ENCODE measurements at regions not wholly inside any gene's neighbourhood (a gene's known extent, or its start where the extent isn't known, plus 50 kb on each side); places are given as distances from the start of the nearest gene placed in this dataset.

GRCh38 chr5:105982526-105982925 lies 1688.2 kb downstream of the EFNA5 start:
- in situ Hi-C loops (cut with HindIII; ENCODE audit: low pct_unique_long_range_greater_than_20kb, low sequenced_read_pairs), result no loop called here
- DNase-seq (ENCODE audit: low read depth), result no peak

- DNase-seq (ENCODE audit: low read depth), result no peak
- in situ Hi-C loops (cut with HindIII; ENCODE audit: low pct_unique_long_range_greater_than_20kb, low sequenced_read_pairs), result no loop called here
Observed at GRCh38 chr5:105978011-105978410, 1692.7 kb downstream of the EFNA5 start.

GRCh38 chr5:105977163-105977562 lies 1693.6 kb downstream of the EFNA5 start:
- in situ Hi-C loops (cut with HindIII; ENCODE audit: low pct_unique_long_range_greater_than_20kb, low sequenced_read_pairs), result no loop called here
- no peak for DNase-seq (ENCODE audit: low read depth)

- DNase-seq (ENCODE audit: low read depth), result no peak
- in situ Hi-C loops (cut with HindIII; ENCODE audit: low pct_unique_long_range_greater_than_20kb, low sequenced_read_pairs), result no loop called here
Observed at GRCh38 chr5:105970919-105971318, 1699.8 kb downstream of the EFNA5 start.

GRCh38 chr5:105968981-105969380 lies 1701.8 kb downstream of the EFNA5 start:
- in situ Hi-C loops (cut with HindIII; ENCODE audit: low pct_unique_long_range_greater_than_20kb, low sequenced_read_pairs), result no loop called here
- DNase-seq (ENCODE audit: low read depth), result no peak

GRCh38 chr5:105963696-105964255 lies 1707.0 kb downstream of the EFNA5 start:
- in situ Hi-C loops (cut with HindIII; ENCODE audit: low pct_unique_long_range_greater_than_20kb, low sequenced_read_pairs), result no loop called here

GRCh38 chr5:105961572-105961971 lies 1709.2 kb downstream of the EFNA5 start:
- DNase-seq (ENCODE audit: low read depth), result no peak
- in situ Hi-C loops (cut with HindIII; ENCODE audit: low pct_unique_long_range_greater_than_20kb, low sequenced_read_pairs), result no loop called here

More at GRCh38 chr5:105963696-105964255, 1707.0 kb downstream of the EFNA5 start:
- no peak for DNase-seq (ENCODE audit: low read depth)

GRCh38 chr5:105956456-105957196 lies 1714.1 kb downstream of the EFNA5 start:
- in situ Hi-C loops (cut with HindIII; ENCODE audit: low pct_unique_long_range_greater_than_20kb, low sequenced_read_pairs), result no loop called here
- peak; percentile 1 for DNase-seq (ENCODE audit: low read depth)

- in situ Hi-C loops (cut with HindIII; ENCODE audit: low pct_unique_long_range_greater_than_20kb, low sequenced_read_pairs), result no loop called here
- DNase-seq (ENCODE audit: low read depth), result no peak
Observed at GRCh38 chr5:105954341-105954740, 1716.4 kb downstream of the EFNA5 start.

GRCh38 chr5:105953616-105954015 lies 1717.1 kb downstream of the EFNA5 start:
- no peak for DNase-seq (ENCODE audit: low read depth)
- in situ Hi-C loops (cut with HindIII; ENCODE audit: low pct_unique_long_range_greater_than_20kb, low sequenced_read_pairs), result no loop called here

GRCh38 chr5:105952875-105953274 lies 1717.9 kb downstream of the EFNA5 start:
- in situ Hi-C loops (cut with HindIII; ENCODE audit: low pct_unique_long_range_greater_than_20kb, low sequenced_read_pairs), result no loop called here

GRCh38 chr5:105947461-105947860 lies 1723.3 kb downstream of the EFNA5 start:
- no peak for DNase-seq (ENCODE audit: low read depth)
- in situ Hi-C loops (cut with HindIII; ENCODE audit: low pct_unique_long_range_greater_than_20kb, low sequenced_read_pairs), result no loop called here

More at GRCh38 chr5:105952875-105953274, 1717.9 kb downstream of the EFNA5 start:
- DNase-seq (ENCODE audit: low read depth), result no peak

- in situ Hi-C loops (cut with HindIII; ENCODE audit: low pct_unique_long_range_greater_than_20kb, low sequenced_read_pairs), result no loop called here
- no peak for DNase-seq (ENCODE audit: low read depth)
Observed at GRCh38 chr5:105945203-105945972, 1725.3 kb downstream of the EFNA5 start.

GRCh38 chr5:105940181-105940580 lies 1730.6 kb downstream of the EFNA5 start:
- in situ Hi-C loops (cut with HindIII; ENCODE audit: low pct_unique_long_range_greater_than_20kb, low sequenced_read_pairs), result no loop called here
- DNase-seq (ENCODE audit: low read depth), result no peak

GRCh38 chr5:105934171-105934570 lies 1736.6 kb downstream of the EFNA5 start:
- no peak for DNase-seq (ENCODE audit: low read depth)
- in situ Hi-C loops (cut with HindIII; ENCODE audit: low pct_unique_long_range_greater_than_20kb, low sequenced_read_pairs), result no loop called here

GRCh38 chr5:105931881-105932421 lies 1738.8 kb downstream of the EFNA5 start:
- in situ Hi-C loops (cut with HindIII; ENCODE audit: low pct_unique_long_range_greater_than_20kb, low sequenced_read_pairs), result no loop called here
- no peak for DNase-seq (ENCODE audit: low read depth)

- DNase-seq (ENCODE audit: low read depth), result no peak
- in situ Hi-C loops (cut with HindIII; ENCODE audit: low pct_unique_long_range_greater_than_20kb, low sequenced_read_pairs), result no loop called here
Observed at GRCh38 chr5:105929858-105930257, 1740.9 kb downstream of the EFNA5 start.

GRCh38 chr5:105924366-105924765 lies 1746.4 kb downstream of the EFNA5 start:
- in situ Hi-C loops (cut with HindIII; ENCODE audit: low pct_unique_long_range_greater_than_20kb, low sequenced_read_pairs), result no loop called here
- no peak for DNase-seq (ENCODE audit: low read depth)

GRCh38 chr5:105922574-105922973 lies 1748.2 kb downstream of the EFNA5 start:
- in situ Hi-C loops (cut with HindIII; ENCODE audit: low pct_unique_long_range_greater_than_20kb, low sequenced_read_pairs), result no loop called here

More at GRCh38 chr5:105922574-105922973, 1748.2 kb downstream of the EFNA5 start:
- DNase-seq (ENCODE audit: low read depth), result no peak

Data from Caki2 (cell line).